Left lung (tissue), 4 donors: ENCODE measurements at regions not wholly inside any gene's neighbourhood (a gene's known extent, or its start where the extent isn't known, plus 50 kb on each side); places are given as distances from the start of the nearest gene placed in this dataset.

Experiments used
- ATAC-seq: fragments of 200-7000 bp; cut with Tn5 transposase; one replicate; pipeline ENCODE4 v1.9.1; 2020; ENCODE audit warnings: moderate library complexity
- DNase-seq, 4 donors: peaks; one replicate each; pipeline ENCODE4 v3.0.0-alpha.2; 2013 to 2020
- H3K27ac ChIP-seq, 2 donors: fragments of 200-600 bp; sonication (generic) in 1 of 2; one replicate each; pipeline versions ENCODE4 v1.5.0 to v1.8.0; 2020 to 2021
- H3K27me3 ChIP-seq, 2 donors: fragments of 200-600 bp; sonication (generic) in 1 of 2; one replicate each; pipeline versions ENCODE4 v1.5.0 to v1.8.0; 2020 to 2021
- H3K36me3 ChIP-seq, 2 donors: fragments of 200-600 bp; sonication (generic) in 1 of 2; one replicate each; pipeline versions ENCODE4 v1.5.0 to v1.8.0; 2020 to 2021
- H3K4me1 ChIP-seq, 2 donors: fragments of 200-600 bp; one replicate each; pipeline ENCODE4 v1.8.0; 2021
- H3K4me3 ChIP-seq, 2 donors: fragments of 200-600 bp; sonication (generic) in 1 of 2; one replicate each; pipeline versions ENCODE4 v1.5.0 to v1.8.0; 2020 to 2021; ENCODE audit warnings: mild to moderate bottlenecking in 1 of 2
- H3K9me3 ChIP-seq, 2 donors: fragments of 200-600 bp; sonication (generic) in 1 of 2; one replicate each; pipeline versions ENCODE4 v1.5.0 to v1.8.0; 2020 to 2021
- intact Hi-C, 2 donors: fragments of 100-400 bp; cut with DNase I; formaldehyde crosslinking; loops; one replicate each; pipeline versions ENCODE4 v1.11.2 to v1.14.2; 2022
- TF ChIP-seq, protein P1 (sequence below), 2 donors: fragments of 200-600 bp; sonication (generic) in 1 of 2; IDR thresholded peaks; one replicate each; pipeline versions ENCODE4 v1.5.0 to v1.8.0; 2021; ENCODE audit warnings: antibody characterized with exemption in 2 of 2
- donor health status: DM: no; HTN: yes; CAD: no.
- donor health status: DM: no; HTN: no; CAD: no.

DNA sequence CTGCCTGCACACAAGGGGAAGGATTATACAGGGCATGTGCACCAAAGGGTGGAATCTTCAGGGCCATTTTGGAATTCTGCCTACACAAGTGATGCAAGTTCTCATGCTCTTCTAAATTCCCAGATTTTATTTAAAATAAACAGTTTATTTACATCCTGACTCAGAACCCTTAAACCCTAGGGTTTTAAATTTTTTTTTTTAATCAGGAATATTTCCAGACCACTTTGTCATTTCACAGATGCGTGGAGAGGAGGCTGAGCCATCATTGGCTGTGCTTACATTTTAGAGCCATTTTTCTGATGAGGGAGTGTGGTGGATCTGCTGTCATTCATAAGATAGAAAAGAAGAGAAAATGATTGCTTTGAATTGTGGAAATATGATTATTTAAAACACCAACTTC is 65.2 kb upstream of the MNS1 start:
- Histone ChIP-seq H3K27me3 (no peaks in the 10 kb centered on the region), H3K9me3 (no peaks in the 10 kb centered on the region), H3K4me3 (no peak overlapping the region), H3K27ac (no peak overlapping the region), H3K4me1 (no peaks in the 10 kb centered on the region), H3K36me3 (no peaks in the 10 kb centered on the region)
- TF ChIP-seq, protein P1, sequence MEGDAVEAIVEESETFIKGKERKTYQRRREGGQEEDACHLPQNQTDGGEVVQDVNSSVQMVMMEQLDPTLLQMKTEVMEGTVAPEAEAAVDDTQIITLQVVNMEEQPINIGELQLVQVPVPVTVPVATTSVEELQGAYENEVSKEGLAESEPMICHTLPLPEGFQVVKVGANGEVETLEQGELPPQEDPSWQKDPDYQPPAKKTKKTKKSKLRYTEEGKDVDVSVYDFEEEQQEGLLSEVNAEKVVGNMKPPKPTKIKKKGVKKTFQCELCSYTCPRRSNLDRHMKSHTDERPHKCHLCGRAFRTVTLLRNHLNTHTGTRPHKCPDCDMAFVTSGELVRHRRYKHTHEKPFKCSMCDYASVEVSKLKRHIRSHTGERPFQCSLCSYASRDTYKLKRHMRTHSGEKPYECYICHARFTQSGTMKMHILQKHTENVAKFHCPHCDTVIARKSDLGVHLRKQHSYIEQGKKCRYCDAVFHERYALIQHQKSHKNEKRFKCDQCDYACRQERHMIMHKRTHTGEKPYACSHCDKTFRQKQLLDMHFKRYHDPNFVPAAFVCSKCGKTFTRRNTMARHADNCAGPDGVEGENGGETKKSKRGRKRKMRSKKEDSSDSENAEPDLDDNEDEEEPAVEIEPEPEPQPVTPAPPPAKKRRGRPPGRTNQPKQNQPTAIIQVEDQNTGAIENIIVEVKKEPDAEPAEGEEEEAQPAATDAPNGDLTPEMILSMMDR (IDR thresholded peaks at IDR 0.05), result no peak
- no peak for DNase-seq
- intact Hi-C loops, result no loop called here
- ATAC-seq, result no peak

DNA sequence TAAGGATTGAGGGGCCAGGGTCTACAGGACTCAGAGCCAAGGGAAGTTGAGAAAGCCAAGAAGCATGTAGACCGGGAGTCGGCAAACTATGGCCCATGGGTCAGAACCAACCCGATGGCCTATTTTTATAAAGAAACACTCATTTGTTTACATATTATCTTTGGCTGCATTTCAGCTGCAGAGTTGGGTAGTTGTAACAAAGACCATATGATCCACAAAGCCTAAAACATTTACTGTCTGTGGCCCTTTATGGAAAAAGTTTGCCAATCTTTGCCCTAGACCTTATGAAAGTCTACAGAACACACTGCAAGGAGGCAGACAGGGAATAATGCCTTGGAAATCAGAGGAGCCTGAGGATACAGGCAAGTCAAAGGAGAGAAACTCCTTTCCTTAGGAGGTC is 63.2 kb upstream of the MNS1 start:
- TF ChIP-seq, protein P1 (IDR thresholded peaks at IDR 0.05), result no peak
- no peak for DNase-seq
- Histone ChIP-seq H3K4me3 (no peak overlapping the region), H3K9me3 (no peaks in the 10 kb centered on the region), H3K27me3 (no peaks in the 10 kb centered on the region), H3K27ac (no peak overlapping the region), H3K36me3 (no peaks in the 10 kb centered on the region), H3K4me1 (no peaks in the 10 kb centered on the region)
- intact Hi-C loops, result no loop called here
- no peak for ATAC-seq

DNA sequence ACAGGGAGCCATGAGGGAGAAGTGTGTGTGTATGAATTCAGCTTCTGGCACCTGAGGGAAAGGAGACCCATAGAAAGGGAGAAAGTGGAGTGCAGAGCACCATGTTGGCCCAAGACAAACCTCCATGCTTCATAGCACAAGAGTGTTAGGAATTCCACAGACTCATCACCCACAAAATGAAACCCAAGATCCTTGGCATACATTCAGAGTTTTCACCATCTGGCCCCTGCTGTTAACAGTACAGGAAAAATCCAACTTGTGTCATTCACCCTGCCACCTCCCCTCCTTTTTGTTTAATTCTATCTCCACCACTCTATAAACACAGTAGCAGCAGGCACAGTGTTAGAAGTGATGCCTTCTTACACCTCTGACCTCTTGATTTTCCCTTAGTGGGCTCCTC is 60.0 kb upstream of the MNS1 start:
- intact Hi-C loops, result no loop called here
- ATAC-seq (no peak), DNase-seq (no peak)
- H3K36me3 ChIP-seq, result no peaks in the 10 kb centered on the region
- no peak overlapping the region for H3K27ac ChIP-seq
- H3K4me3 ChIP-seq, result no peak overlapping the region
- no peaks in the 10 kb centered on the region for H3K9me3 ChIP-seq
- no peaks in the 10 kb centered on the region for H3K4me1 ChIP-seq
- H3K27me3 ChIP-seq, result no peaks in the 10 kb centered on the region
- TF ChIP-seq, protein P1 (IDR thresholded peaks at IDR 0.05), result no peak

DNA sequence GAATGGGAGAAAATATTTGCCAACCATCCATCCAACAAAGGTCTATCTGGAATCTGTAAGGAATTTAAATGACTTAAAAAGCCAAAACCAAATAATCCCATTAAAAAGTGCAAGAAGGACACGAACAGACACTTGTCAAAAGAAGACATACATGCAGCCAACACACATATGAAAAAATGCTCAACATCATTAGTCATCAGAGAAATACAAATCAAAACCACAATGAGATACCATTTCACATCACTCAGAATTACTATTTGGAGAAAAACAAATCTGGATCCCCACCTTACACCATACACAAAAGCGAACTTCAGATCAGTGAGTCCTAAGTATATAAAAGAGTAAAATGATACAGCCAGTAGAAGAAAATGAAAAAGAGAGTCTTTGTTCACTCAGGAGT is 58.6 kb upstream of the MNS1 start:
- TF ChIP-seq, protein P1 (IDR thresholded peaks at IDR 0.05), result no peak
- no peak overlapping the region for H3K27ac ChIP-seq
- no peaks in the 10 kb centered on the region for H3K27me3 ChIP-seq
- H3K4me3 ChIP-seq, result no peak overlapping the region
- no peaks in the 10 kb centered on the region for H3K4me1 ChIP-seq
- DNase-seq (no peak), ATAC-seq (no peak)
- no peaks in the 10 kb centered on the region for H3K36me3 ChIP-seq
- intact Hi-C loops, result no loop called here
- H3K9me3 ChIP-seq, result peaks cover 0 to 7% of the 10 kb centered on the region in 2 donors

DNA sequence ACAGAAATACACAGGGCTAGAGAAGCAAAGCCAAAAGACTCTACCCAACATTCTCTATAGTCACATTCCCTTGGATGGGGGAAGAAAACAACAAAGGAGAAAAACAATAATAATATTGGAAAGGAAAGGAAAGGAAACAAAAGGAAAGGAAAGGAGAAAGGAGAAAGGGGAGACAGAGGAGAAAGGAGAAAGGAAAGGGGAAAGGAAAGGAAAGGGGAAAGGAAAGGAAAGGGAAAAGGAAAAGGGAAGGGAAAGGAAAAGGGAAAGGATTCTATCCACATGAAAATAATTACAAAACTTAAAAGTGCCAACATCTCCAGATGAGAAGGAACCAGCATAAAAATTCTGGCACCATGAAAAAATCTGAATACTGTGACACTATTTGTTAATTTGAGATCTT is 54.1 kb upstream of the MNS1 start:
- no peak for DNase-seq
- ATAC-seq, result no peak
- no peaks in the 10 kb centered on the region for H3K4me1 ChIP-seq
- H3K9me3 ChIP-seq, result peaks cover 0 to 11% of the 10 kb centered on the region in 2 donors
- H3K4me3 ChIP-seq, result no peak overlapping the region
- no peaks in the 10 kb centered on the region for H3K36me3 ChIP-seq
- TF ChIP-seq, protein P1 (IDR thresholded peaks at IDR 0.05), result no peak
- intact Hi-C loops, result no loop called here
- no peak overlapping the region for H3K27ac ChIP-seq
- H3K27me3 ChIP-seq, result no peaks in the 10 kb centered on the region
